ENCODE measurements at regions not wholly inside any gene's neighbourhood (a gene's known extent, or its start where the extent isn't known, plus 50 kb on each side); places are given as distances from the start of the nearest gene placed in this dataset.
"Not testable (repeated sequence)": the region's sequence is repeated elsewhere in the genome, so short reads cannot be mapped to it uniquely, and the experiment has no call there.

GRCh38 chr11:106520146-106520912 is 442.9 kb downstream of the AASDHPPT start:
- no peak overlapping the region for H3K27ac ChIP-seq
- no peak for TF ChIP-seq ZFX (IDR thresholded peaks at IDR 0.05; ENCODE audit: borderline replicate concordance)
- no peak for TF ChIP-seq CTCF (IDR thresholded peaks at IDR 0.05)

- TF ChIP-seq CTCF (IDR thresholded peaks at IDR 0.05) = no peak
- no peak for TF ChIP-seq ZFX (IDR thresholded peaks at IDR 0.05; ENCODE audit: borderline replicate concordance)
- no peak overlapping the region for H3K27ac ChIP-seq
These were observed 443.5 kb downstream of the AASDHPPT start for GRCh38 chr11:106520920-106521319.

GRCh38 chr11:106523171-106523570 is 445.7 kb downstream of the AASDHPPT start:
- H3K27ac ChIP-seq = no peak overlapping the region
- no peak for TF ChIP-seq CTCF (IDR thresholded peaks at IDR 0.05)
- TF ChIP-seq ZFX (IDR thresholded peaks at IDR 0.05; ENCODE audit: borderline replicate concordance) = no peak

GRCh38 chr11:106523921-106524320 is 446.5 kb downstream of the AASDHPPT start:
- TF ChIP-seq CTCF (IDR thresholded peaks at IDR 0.05) = no peak
- TF ChIP-seq ZFX (IDR thresholded peaks at IDR 0.05; ENCODE audit: borderline replicate concordance) = no peak
- no peak overlapping the region for H3K27ac ChIP-seq

GRCh38 chr11:106524436-106524835 is 447.0 kb downstream of the AASDHPPT start:
- H3K27ac ChIP-seq = no peak overlapping the region
- no peak for TF ChIP-seq CTCF (IDR thresholded peaks at IDR 0.05)
- TF ChIP-seq ZFX (IDR thresholded peaks at IDR 0.05; ENCODE audit: borderline replicate concordance) = no peak

GRCh38 chr11:106531648-106532047 is 454.2 kb downstream of the AASDHPPT start:
- not testable (repeated sequence) for H3K27ac ChIP-seq

- no peak overlapping the region for H3K27ac ChIP-seq
- TF ChIP-seq CTCF (IDR thresholded peaks at IDR 0.05) (no peak), ZFX (IDR thresholded peaks at IDR 0.05; ENCODE audit: borderline replicate concordance) (no peak)
These were observed 455.6 kb downstream of the AASDHPPT start for GRCh38 chr11:106533046-106533445.

GRCh38 chr11:106540001-106540400 is 462.5 kb downstream of the AASDHPPT start:
- TF ChIP-seq CTCF (IDR thresholded peaks at IDR 0.05) = no peak
- TF ChIP-seq ZFX (IDR thresholded peaks at IDR 0.05; ENCODE audit: borderline replicate concordance) = no peak
- no peak overlapping the region for H3K27ac ChIP-seq

Data from 22Rv1 (cell line).